ENCODE measurements at regions not wholly inside any gene's neighbourhood (a gene's known extent, or its start where the extent isn't known, plus 50 kb on each side); places are given as distances from the start of the nearest gene placed in this dataset.

DNA sequence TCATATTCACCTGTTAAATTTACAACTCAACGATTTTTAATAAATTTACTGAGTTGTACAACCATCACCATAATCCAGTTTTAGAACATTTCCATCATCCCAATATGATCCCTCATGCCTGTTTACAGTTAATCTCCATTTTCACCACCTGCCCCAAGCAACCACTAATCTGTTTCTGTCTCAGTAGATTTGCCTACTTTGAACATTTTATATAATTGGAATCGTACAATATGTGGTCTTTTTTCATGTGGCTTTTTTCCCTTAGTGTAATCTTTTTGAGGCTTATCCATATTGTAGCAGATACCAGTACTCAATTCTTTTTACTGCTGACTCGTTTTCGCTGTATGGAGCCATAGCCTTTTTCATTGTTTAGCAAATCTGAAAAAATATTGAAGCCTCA, 123.3 kb upstream of the STT3B start:
- TF ChIP-seq, protein P1, sequence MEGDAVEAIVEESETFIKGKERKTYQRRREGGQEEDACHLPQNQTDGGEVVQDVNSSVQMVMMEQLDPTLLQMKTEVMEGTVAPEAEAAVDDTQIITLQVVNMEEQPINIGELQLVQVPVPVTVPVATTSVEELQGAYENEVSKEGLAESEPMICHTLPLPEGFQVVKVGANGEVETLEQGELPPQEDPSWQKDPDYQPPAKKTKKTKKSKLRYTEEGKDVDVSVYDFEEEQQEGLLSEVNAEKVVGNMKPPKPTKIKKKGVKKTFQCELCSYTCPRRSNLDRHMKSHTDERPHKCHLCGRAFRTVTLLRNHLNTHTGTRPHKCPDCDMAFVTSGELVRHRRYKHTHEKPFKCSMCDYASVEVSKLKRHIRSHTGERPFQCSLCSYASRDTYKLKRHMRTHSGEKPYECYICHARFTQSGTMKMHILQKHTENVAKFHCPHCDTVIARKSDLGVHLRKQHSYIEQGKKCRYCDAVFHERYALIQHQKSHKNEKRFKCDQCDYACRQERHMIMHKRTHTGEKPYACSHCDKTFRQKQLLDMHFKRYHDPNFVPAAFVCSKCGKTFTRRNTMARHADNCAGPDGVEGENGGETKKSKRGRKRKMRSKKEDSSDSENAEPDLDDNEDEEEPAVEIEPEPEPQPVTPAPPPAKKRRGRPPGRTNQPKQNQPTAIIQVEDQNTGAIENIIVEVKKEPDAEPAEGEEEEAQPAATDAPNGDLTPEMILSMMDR (IDR thresholded peaks at IDR 0.05), result no peak
- no peak for TF ChIP-seq POLR2A (IDR thresholded peaks at IDR 0.05)

All from Peyer's patch (tissue), 4 donors.